ENCODE measurements at regions not wholly inside any gene's neighbourhood (a gene's known extent, or its start where the extent isn't known, plus 50 kb on each side); places are given as distances from the start of the nearest gene placed in this dataset.

DNA sequence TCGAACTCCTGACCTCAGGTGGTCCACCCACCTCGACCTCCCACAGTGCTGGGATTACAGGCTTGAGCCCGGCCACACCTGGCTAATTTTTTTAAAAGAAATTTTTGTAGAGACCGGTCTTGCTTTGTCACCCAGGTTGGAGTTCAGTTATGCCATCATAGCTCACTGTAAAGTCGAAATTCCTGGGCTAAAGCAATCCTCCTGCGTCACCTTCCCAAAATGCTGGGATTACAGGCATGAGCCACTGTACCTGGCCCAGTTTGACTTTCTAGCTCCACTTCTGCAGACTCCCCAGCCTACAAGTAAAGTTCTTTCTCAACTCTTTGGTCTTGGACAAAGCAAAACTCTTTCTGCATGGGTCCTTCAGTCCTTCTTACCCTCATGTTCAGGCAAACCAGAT is 214.1 kb downstream of the SKIDA1 start:
- intact Hi-C loops (cut with DNase I), result no loop called here
- Histone ChIP-seq H3K9me3 (no peaks in the 10 kb centered on the region), H3K27ac (no peak overlapping the region), H3K27me3 (no peaks in the 10 kb centered on the region), H3K4me1 (peaks cover 23% of the 10 kb centered on the region), H3K4me3 (no peak overlapping the region), H3K36me3 (replicated peaks in 1 of 2; ENCODE audit: insufficient read depth in 1 of 2, low read depth in 2 of 2) (no peaks in the 10 kb centered on the region)
- DNase-seq (no peak), ATAC-seq (no peak)
- TF ChIP-seq POLR2A (IDR thresholded peaks at IDR 0.05), result no peak
- TF ChIP-seq, protein P1, sequence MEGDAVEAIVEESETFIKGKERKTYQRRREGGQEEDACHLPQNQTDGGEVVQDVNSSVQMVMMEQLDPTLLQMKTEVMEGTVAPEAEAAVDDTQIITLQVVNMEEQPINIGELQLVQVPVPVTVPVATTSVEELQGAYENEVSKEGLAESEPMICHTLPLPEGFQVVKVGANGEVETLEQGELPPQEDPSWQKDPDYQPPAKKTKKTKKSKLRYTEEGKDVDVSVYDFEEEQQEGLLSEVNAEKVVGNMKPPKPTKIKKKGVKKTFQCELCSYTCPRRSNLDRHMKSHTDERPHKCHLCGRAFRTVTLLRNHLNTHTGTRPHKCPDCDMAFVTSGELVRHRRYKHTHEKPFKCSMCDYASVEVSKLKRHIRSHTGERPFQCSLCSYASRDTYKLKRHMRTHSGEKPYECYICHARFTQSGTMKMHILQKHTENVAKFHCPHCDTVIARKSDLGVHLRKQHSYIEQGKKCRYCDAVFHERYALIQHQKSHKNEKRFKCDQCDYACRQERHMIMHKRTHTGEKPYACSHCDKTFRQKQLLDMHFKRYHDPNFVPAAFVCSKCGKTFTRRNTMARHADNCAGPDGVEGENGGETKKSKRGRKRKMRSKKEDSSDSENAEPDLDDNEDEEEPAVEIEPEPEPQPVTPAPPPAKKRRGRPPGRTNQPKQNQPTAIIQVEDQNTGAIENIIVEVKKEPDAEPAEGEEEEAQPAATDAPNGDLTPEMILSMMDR (IDR thresholded peaks at IDR 0.05), result no peak
- 81 to 85% methylated on average over 6 of the region's 6 CpGs for WGBS, 2 donors

DNA sequence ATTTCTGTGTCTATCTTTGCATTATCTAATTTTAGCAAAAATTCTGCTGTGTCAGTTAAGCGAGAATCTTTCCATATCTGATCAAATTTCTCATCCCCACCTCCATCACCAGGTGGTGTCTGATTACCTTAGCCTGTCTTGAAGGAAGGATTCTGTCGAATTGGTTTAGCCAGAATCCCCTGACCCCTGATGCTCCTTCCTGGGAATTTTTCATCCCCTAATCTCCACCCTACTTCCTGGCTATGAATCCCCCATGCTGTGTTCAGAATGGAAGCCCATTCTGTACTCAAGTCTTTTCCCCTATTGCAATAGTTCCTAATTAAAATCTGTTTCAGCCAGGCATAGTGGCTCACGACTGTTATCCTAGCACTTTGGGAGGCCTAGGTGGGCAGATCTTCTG is 216.1 kb downstream of the SKIDA1 start:
- no peak overlapping the region for H3K4me3 ChIP-seq
- no peaks in the 10 kb centered on the region for H3K9me3 ChIP-seq
- WGBS, 2 donors, result 30 to 49% methylated on average over 3 of the region's 3 CpGs
- no peak for TF ChIP-seq POLR2A (IDR thresholded peaks at IDR 0.05)
- TF ChIP-seq, protein P1 (IDR thresholded peaks at IDR 0.05), result no peak
- no peak overlapping the region for H3K27ac ChIP-seq
- no peaks in the 10 kb centered on the region for H3K36me3 ChIP-seq (replicated peaks in 1 of 2; ENCODE audit: insufficient read depth in 1 of 2, low read depth in 2 of 2)
- intact Hi-C loops (cut with DNase I), result no loop called here
- H3K4me1 ChIP-seq, result peaks cover 8% of the 10 kb centered on the region
- DNase-seq (no peak), ATAC-seq (no peak)
- H3K27me3 ChIP-seq, result no peaks in the 10 kb centered on the region

DNA sequence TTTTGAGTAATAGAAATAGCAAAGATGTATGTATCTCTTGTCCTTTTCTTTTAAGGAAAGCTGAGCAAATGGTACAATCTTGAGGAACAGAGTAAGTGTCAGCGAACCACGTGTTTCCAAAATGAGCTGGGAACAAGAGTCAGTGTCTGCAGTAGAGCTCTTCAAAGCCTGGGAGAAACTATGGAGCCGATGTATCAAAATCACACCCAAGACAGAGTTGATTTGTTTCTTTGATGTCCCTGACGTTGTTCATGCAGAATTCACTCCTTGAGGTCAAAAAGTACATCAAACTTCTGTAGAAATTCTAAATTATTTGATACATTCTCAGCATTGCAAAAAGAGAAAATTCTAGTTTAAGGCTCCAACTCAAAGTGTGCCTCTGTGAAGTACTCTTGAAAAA is 216.5 kb downstream of the SKIDA1 start:
- TF ChIP-seq, protein P1 (IDR thresholded peaks at IDR 0.05), result no peak
- TF ChIP-seq POLR2A (IDR thresholded peaks at IDR 0.05), result no peak
- Histone ChIP-seq H3K9me3 (no peaks in the 10 kb centered on the region), H3K4me1 (peaks cover 4% of the 10 kb centered on the region), H3K27ac (no peak overlapping the region), H3K27me3 (no peaks in the 10 kb centered on the region), H3K4me3 (no peak overlapping the region), H3K36me3 (replicated peaks in 1 of 2; ENCODE audit: insufficient read depth in 1 of 2, low read depth in 2 of 2) (no peaks in the 10 kb centered on the region)
- no peak for DNase-seq
- intact Hi-C loops (cut with DNase I), result no loop called here
- no peak for ATAC-seq
- WGBS, 2 donors, result 69% methylated on average over 4 of the region's 4 CpGs

DNA sequence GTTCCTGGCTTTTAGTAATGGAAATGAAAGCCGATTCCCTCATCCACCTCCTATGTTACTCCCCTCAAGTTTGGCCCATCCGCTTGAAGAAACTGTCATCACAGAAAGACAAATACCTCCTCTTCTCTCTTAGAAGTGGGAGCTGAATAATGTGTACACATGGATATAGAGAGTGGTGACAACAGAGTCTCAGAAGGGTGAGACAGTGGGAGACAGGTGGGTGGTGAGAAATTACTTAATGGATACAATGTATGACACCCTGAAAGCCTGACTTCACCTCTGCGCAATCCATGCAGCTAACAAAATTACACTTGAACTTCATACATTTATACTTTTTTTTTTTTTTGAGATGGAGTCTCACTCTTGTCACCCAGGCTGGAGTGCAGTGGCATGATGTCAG is 217.5 kb downstream of the SKIDA1 start:
- ATAC-seq, result no peak
- Histone ChIP-seq H3K4me3 (no peak overlapping the region), H3K4me1 (no peaks in the 10 kb centered on the region), H3K27ac (no peak overlapping the region), H3K9me3 (no peaks in the 10 kb centered on the region), H3K36me3 (replicated peaks in 1 of 2; ENCODE audit: insufficient read depth in 1 of 2, low read depth in 2 of 2) (no peaks in the 10 kb centered on the region), H3K27me3 (no peaks in the 10 kb centered on the region)
- no peak for DNase-seq
- WGBS, 2 donors, result 87 to 94% methylated on average over 3 of the region's 3 CpGs
- intact Hi-C loops (cut with DNase I), result no loop called here
- no peak for TF ChIP-seq POLR2A (IDR thresholded peaks at IDR 0.05)
- TF ChIP-seq, protein P1 (IDR thresholded peaks at IDR 0.05), result no peak

DNA sequence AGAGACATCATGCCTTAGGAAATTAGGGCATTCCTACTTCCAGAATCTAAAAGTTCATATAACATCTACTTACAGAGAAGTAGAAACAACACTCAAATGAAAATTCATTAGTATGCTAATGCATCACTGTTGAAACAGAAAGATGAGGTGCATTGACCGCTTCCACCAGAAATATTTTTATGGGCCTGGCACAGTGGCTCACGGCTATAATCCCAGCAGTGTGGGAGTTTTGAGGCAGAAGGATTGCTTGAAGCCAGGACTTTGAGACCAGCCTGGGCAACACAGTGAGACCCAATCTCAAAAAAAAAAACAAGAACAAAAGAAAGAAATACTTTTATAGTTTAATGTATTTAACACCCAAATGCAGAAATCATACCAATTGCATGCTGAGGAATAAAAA is 220.9 kb downstream of the SKIDA1 start:
- intact Hi-C loops (cut with DNase I), result no loop called here
- Histone ChIP-seq H3K27ac (no peak overlapping the region), H3K27me3 (no peaks in the 10 kb centered on the region), H3K9me3 (no peaks in the 10 kb centered on the region), H3K36me3 (replicated peaks in 1 of 2; ENCODE audit: insufficient read depth in 1 of 2, low read depth in 2 of 2) (no peaks in the 10 kb centered on the region), H3K4me3 (no peak overlapping the region), H3K4me1 (no peaks in the 10 kb centered on the region)
- DNase-seq (no peak), ATAC-seq (no peak)
- TF ChIP-seq POLR2A (IDR thresholded peaks at IDR 0.05), result no peak
- TF ChIP-seq, protein P1 (IDR thresholded peaks at IDR 0.05), result no peak
- WGBS, 2 donors, result 97 to 100% methylated on average over 2 of the region's 2 CpGs
